Left ventricle myocardium inferior (tissue), 1 donor: ENCODE measurements at regions not wholly inside any gene's neighbourhood (a gene's known extent, or its start where the extent isn't known, plus 50 kb on each side); places are given as distances from the start of the nearest gene placed in this dataset.

Experiments used
- DNase-seq: peaks from one replicate; pipeline ENCODE4 v3.0.0-alpha.2; 2020
- H3K27ac ChIP-seq: fragments of 200-600 bp; replicated peaks from 2 replicates; pipeline ENCODE4 v1.8.0; 2021
- H3K27me3 ChIP-seq: fragments of 200-600 bp; 2 replicates; pipeline ENCODE4 v1.8.0; 2021; ENCODE audit warnings: low read depth
- H3K36me3 ChIP-seq: fragments of 200-600 bp; 2 replicates; pipeline ENCODE4 v1.8.0; 2021
- H3K4me1 ChIP-seq: fragments of 200-600 bp; 2 replicates; pipeline ENCODE4 v1.8.0; 2021
- H3K4me3 ChIP-seq: fragments of 200-600 bp; 2 replicates; pipeline ENCODE4 v1.8.0; 2021; ENCODE audit warnings: mild to moderate bottlenecking, moderate library complexity
- H3K9me3 ChIP-seq: fragments of 200-600 bp; replicated peaks from 2 replicates; pipeline ENCODE4 v1.8.0; 2021
- intact Hi-C: fragments of 100-400 bp; cut with micrococcal nuclease; formaldehyde crosslinking; loops from one replicate; pipeline ENCODE4 v1.11.0; 2022
- TF ChIP-seq, protein P1 (sequence below): fragments of 200-600 bp; IDR thresholded peaks from 2 replicates; pipeline ENCODE4 v1.8.0; 2021; ENCODE audit warnings: antibody characterized with exemption, mild to moderate bottlenecking, borderline replicate concordance
- donor health status: DM: no; HTN: yes; CAD: no; lungs with severe emphysema.

DNA sequence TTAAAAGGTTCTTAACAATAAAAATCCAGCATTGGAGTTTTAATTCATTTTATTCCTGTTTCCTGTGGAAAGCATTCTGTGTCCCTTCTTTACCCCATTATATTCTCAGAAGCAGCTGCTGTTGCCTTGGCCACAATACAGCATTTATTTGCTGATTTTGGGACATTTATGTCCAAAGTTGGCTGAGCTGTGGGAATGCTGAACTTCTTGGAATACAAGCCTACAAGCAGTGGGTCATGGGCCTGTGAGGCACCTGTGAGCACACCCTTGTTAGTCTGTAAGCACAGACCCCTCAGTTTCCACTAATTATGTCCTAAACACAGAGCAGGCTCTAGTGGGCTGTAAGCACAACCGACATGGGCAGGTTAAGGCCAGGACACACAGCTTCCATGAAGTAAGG is 122.2 kb upstream of the IGF1 start:
- H3K4me1 ChIP-seq: no peaks in the 10 kb centered on the region
- DNase-seq: no peak
- peaks cover 13% of the 10 kb centered on the region for H3K9me3 ChIP-seq
- H3K36me3 ChIP-seq: no peaks in the 10 kb centered on the region
- no peak overlapping the region for H3K4me3 ChIP-seq
- H3K27me3 ChIP-seq: no peaks in the 10 kb centered on the region
- intact Hi-C loops: no loop called here
- H3K27ac ChIP-seq: no peak overlapping the region
- TF ChIP-seq, protein P1, sequence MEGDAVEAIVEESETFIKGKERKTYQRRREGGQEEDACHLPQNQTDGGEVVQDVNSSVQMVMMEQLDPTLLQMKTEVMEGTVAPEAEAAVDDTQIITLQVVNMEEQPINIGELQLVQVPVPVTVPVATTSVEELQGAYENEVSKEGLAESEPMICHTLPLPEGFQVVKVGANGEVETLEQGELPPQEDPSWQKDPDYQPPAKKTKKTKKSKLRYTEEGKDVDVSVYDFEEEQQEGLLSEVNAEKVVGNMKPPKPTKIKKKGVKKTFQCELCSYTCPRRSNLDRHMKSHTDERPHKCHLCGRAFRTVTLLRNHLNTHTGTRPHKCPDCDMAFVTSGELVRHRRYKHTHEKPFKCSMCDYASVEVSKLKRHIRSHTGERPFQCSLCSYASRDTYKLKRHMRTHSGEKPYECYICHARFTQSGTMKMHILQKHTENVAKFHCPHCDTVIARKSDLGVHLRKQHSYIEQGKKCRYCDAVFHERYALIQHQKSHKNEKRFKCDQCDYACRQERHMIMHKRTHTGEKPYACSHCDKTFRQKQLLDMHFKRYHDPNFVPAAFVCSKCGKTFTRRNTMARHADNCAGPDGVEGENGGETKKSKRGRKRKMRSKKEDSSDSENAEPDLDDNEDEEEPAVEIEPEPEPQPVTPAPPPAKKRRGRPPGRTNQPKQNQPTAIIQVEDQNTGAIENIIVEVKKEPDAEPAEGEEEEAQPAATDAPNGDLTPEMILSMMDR: no peak

DNA sequence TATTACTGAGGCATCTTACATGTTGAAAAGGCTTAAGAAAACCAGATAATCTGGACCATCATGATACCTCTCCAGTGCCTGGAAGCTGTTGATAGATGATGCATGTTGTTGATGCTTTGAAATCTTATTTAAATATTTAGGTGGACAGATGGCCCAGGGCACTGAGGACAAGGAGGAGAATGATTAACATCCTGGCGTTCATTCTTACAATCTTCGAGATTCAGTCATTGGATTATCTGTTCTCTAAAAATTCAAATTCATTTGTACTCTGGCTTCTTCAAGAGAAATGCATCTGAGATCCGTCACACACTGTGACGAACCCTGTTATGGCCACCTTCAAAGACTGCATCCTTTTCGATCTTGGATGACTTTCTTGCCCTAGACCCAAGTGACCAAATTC is 121.3 kb upstream of the IGF1 start:
- intact Hi-C loops: no loop called here
- H3K36me3 ChIP-seq: no peaks in the 10 kb centered on the region
- H3K27ac ChIP-seq: no peak overlapping the region
- DNase-seq: no peak
- no peak overlapping the region for H3K4me3 ChIP-seq
- TF ChIP-seq, protein P1: no peak
- no peaks in the 10 kb centered on the region for H3K4me1 ChIP-seq
- no peaks in the 10 kb centered on the region for H3K27me3 ChIP-seq
- H3K9me3 ChIP-seq: peaks cover 10% of the 10 kb centered on the region

DNA sequence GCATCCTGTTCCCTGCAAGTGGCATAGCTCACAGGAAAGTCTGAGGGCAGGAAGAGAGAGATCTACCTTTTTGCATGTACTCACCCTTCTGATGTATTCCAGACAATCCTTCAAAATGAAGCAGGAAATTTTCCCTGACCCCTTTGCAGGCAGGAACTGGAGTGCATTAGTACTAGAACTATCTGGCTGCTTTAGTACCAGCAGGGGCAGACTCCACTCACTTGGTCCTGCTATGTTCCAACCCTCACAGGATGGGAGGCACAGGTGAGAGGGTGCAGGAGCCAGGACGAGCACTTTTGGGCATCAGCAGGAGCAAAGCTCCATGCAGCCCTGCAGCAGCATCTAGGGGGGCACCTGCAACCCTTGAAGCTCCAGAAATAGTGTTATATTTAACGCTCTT is 116.3 kb upstream of the IGF1 start:
- H3K9me3 ChIP-seq: no peaks in the 10 kb centered on the region
- H3K27me3 ChIP-seq: no peaks in the 10 kb centered on the region
- H3K36me3 ChIP-seq: no peaks in the 10 kb centered on the region
- TF ChIP-seq, protein P1: no peak
- no peak for DNase-seq
- intact Hi-C loops: no loop called here
- no peak overlapping the region for H3K27ac ChIP-seq
- no peak overlapping the region for H3K4me3 ChIP-seq
- no peaks in the 10 kb centered on the region for H3K4me1 ChIP-seq

DNA sequence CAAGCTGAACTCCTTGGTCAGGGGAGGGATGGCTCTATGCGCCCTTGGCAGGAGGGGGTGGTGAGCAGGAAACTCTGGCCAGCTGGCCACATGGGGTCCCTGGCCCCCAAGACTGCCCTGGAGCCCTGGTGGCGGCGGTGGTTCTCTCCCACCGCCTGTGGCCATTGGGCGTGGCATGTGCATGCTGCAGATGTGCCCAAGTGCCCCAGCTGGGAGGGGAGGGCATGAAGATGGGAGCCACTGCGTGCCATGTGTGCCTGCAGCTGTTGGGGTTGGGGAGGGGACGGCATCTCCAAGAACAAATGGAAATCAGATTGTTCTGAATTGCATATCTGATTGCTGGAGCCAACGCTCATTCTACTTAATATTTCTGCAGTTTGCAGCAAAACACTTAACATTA is 115.7 kb upstream of the IGF1 start:
- no peak overlapping the region for H3K27ac ChIP-seq
- H3K4me3 ChIP-seq: no peak overlapping the region
- no peak for DNase-seq
- peaks cover 3% of the 10 kb centered on the region for H3K9me3 ChIP-seq
- H3K4me1 ChIP-seq: no peaks in the 10 kb centered on the region
- intact Hi-C loops: no loop called here
- no peaks in the 10 kb centered on the region for H3K36me3 ChIP-seq
- no peaks in the 10 kb centered on the region for H3K27me3 ChIP-seq
- TF ChIP-seq, protein P1: no peak

DNA sequence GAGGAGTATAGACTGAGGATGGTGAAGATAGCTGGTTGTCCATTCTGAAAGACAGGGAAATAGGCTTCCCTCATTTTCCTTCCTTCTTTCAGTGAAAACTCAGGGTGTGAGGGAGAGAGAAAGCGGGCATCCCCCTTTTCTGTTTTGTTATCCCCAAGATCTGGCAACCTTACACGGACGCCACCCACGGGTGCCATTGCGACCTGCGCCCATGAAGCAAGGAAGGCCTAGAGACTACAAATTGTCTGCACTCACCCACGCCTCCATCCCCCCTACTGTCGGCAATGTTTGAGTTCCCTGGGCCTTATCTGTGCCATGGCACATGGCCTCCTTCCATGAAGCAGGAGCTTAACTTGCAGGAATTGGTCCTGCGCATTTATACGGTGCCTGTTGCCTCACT is 115.0 kb upstream of the IGF1 start:
- Histone ChIP-seq H3K9me3 (peaks cover 10% of the 10 kb centered on the region), H3K27ac (no peak overlapping the region), H3K4me1 (no peaks in the 10 kb centered on the region), H3K27me3 (no peaks in the 10 kb centered on the region), H3K36me3 (no peaks in the 10 kb centered on the region), H3K4me3 (no peak overlapping the region)
- intact Hi-C loops: no loop called here
- DNase-seq: no peak
- TF ChIP-seq, protein P1: no peak

DNA sequence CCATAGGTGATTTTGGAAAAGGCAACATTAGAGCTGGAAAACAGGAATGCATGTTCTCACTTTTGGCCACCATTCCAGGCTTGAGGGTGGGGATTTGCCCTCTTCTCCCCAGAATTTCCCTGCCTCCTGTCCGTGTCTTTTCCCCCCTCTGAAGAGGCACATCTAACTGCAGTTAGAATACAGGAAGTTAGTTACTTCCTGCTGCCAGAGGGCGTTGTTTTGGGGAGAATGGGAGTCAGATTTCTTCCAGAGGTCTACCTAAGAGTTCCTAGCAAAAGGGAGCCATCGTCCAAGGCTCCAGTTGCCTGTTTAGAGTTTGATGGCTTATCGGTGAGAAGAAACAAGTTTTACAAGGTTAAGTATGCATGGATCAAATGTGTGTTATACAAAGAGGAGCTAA is 112.8 kb upstream of the IGF1 start:
- H3K4me3 ChIP-seq: no peak overlapping the region
- DNase-seq: no peak
- H3K27me3 ChIP-seq: no peaks in the 10 kb centered on the region
- H3K27ac ChIP-seq: no peak overlapping the region
- TF ChIP-seq, protein P1: no peak
- no peaks in the 10 kb centered on the region for H3K4me1 ChIP-seq
- intact Hi-C loops: no loop called here
- peaks cover 21% of the 10 kb centered on the region for H3K9me3 ChIP-seq
- H3K36me3 ChIP-seq: no peaks in the 10 kb centered on the region
